ENCODE measurements at regions not wholly inside any gene's neighbourhood (a gene's known extent, or its start where the extent isn't known, plus 50 kb on each side); places are given as distances from the start of the nearest gene placed in this dataset.

GRCh38 chr1:30819244-30819571 is 61.6 kb upstream of the LAPTM5 start:
- Histone ChIP-seq H3K27me3 (no peaks in the 10 kb centered on the region), H3K9me3 (no peaks in the 10 kb centered on the region), H3K4me1 (peaks cover 14 to 22% of the 10 kb centered on the region in 2 donors), H3K27ac (no peak overlapping the region), H3K36me3 (no peaks in the 10 kb centered on the region), H3K4me3 (replicated peaks in 1 of 3) (no peak overlapping the region)
- intact Hi-C loops (cut with DNase I) = no loop called here
- DNase-seq = no peak
- WGBS, 2 donors = 65 to 68% methylated on average over 3 of the region's 3 CpGs
- TF ChIP-seq CTCF (IDR thresholded peaks at IDR 0.05) = no peak
- no peak for TF ChIP-seq POLR2A (IDR thresholded peaks at IDR 0.05)

DNA sequence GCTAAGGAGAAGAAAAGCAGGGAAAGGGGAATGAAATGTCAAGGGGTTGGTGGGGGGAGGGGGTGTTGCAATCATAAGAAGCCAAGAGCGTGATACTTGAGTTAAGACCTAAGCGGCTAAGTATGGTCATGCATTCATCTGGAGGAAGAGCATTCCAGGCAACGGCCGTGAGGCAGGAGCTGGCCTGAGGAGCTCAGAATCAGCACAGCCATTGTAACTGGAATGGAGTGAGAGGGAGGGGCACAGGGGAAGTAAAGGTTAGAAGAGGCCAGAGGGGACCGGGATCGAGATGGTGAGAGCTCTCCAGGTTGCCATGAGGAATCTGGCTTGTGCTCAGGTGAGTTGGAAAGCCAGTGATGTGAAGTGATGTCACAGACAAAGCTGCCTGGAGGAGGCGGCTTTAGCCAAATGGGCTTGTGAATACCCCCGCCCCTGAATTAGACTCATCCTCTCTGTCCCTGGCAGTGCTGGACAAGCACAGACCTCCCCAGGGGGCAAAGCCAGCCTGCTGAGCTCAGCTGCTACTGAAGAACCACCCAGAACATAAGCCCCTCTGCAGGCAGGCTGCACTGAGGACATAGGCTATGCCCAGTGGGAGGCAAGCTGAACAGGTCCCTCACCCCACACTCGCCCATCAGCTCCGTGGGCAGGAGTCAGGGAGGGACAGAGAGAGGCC is 61.1 kb upstream of the LAPTM5 start:
- WGBS, 2 donors = 44 to 47% methylated on average over 10 of the region's 10 CpGs
- Histone ChIP-seq H3K4me3 (replicated peaks in 1 of 3) (no peak overlapping the region), H3K9me3 (no peaks in the 10 kb centered on the region), H3K4me1 (peaks cover 12 to 20% of the 10 kb centered on the region in 2 donors), H3K27me3 (no peaks in the 10 kb centered on the region), H3K36me3 (no peaks in the 10 kb centered on the region), H3K27ac (no peak overlapping the region)
- intact Hi-C loops (cut with DNase I) = no loop called here
- DNase-seq = peak; percentile 28 to 63
- TF ChIP-seq POLR2A (IDR thresholded peaks at IDR 0.05) (no peak), CTCF (IDR thresholded peaks at IDR 0.05) (no peak)

- intact Hi-C loops (cut with DNase I) = no loop called here
- Histone ChIP-seq H3K27me3 (no peaks in the 10 kb centered on the region), H3K36me3 (no peaks in the 10 kb centered on the region), H3K4me1 (peaks cover 4 to 10% of the 10 kb centered on the region in 2 donors), H3K27ac (no peak overlapping the region), H3K4me3 (replicated peaks in 1 of 3) (no peak overlapping the region), H3K9me3 (no peaks in the 10 kb centered on the region)
- no peak for DNase-seq
- TF ChIP-seq CTCF (IDR thresholded peaks at IDR 0.05) (no peak), POLR2A (IDR thresholded peaks at IDR 0.05) (no peak)
- 86 to 93% methylated on average over 3 of the region's 3 CpGs for WGBS, 2 donors
Measured at GRCh38 chr1:30817548-30817947, 60.0 kb upstream of the LAPTM5 start.

DNA sequence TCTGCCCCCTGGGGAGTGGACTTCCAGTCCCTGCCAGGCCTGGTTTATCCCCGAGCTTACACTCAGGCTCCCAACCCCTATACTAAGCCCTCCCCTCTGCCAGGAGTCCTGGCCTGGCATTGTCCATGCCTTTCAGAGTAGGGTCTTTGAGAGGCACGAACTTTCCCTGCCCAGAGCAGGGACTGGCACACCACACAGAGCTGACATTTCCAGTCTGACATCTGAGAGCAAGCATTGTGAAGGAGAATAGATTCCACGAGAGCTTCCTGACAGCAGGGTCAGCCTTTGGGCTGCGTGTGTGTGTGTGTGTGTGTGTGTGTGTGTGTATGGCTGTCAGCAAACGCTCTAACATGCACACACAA is 59.5 kb upstream of the LAPTM5 start:
- intact Hi-C loops (cut with DNase I) = no loop called here
- H3K4me1 ChIP-seq = peaks cover 4 to 10% of the 10 kb centered on the region in 2 donors
- H3K27me3 ChIP-seq = no peaks in the 10 kb centered on the region
- no peak for DNase-seq
- WGBS, 2 donors = 61 to 69% methylated on average over 5 of the region's 5 CpGs
- no peaks in the 10 kb centered on the region for H3K9me3 ChIP-seq
- TF ChIP-seq CTCF (IDR thresholded peaks at IDR 0.05) (no peak), POLR2A (IDR thresholded peaks at IDR 0.05) (no peak)
- H3K4me3 ChIP-seq (replicated peaks in 1 of 3) = no peak overlapping the region
- H3K27ac ChIP-seq = no peak overlapping the region
- H3K36me3 ChIP-seq = no peaks in the 10 kb centered on the region

DNA sequence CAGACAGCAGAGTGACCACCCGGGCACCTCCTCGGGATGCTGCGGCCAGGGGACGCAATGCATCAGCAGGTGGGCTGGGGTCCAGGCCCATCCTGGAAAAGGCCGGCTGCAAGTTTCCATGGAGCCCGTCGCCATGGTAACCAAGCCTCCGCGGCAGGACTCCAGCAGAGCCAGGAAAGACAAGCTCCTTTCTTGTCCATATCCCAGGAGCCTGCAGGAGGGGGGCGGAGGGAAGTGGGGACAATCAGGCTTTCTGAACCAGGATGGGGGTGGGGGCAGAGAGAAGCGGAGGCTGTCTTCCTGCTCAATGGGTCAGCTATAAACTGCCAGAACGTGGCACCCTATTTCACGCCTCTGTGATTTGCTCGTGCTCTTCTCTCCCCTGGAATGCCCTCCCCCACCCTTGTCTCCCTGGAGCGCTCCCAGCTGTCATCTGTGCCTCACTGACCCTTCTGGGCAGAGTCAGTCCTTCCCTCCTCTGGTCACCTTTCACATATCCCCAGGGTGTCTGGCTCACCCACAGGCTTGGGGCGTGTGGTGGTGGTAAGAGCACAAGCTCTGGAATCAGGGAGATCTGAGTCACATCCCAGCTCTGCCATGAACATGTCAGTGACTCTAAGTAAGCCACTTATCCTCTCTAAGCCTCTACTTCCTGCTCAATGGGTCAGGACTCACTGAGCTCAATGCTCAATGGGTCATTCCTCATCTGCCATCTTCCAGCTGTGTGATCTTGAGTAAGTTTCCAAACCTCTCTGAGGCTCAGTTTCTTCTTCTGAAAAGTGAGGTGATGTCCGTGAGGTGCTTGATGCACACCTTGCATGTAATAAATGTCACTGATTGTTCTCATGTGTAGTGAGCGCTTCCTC is 58.9 kb upstream of the LAPTM5 start:
- Histone ChIP-seq H3K27ac (no peak overlapping the region), H3K4me1 (peaks cover 4 to 10% of the 10 kb centered on the region in 2 donors), H3K27me3 (no peaks in the 10 kb centered on the region), H3K4me3 (replicated peaks in 1 of 3) (no peak overlapping the region), H3K36me3 (no peaks in the 10 kb centered on the region), H3K9me3 (no peaks in the 10 kb centered on the region)
- 20 to 23% methylated on average over 13 to 16 of the region's 18 CpGs for WGBS, 2 donors
- intact Hi-C loops (cut with DNase I) = no loop called here
- peak; percentile 28 to 35 for DNase-seq
- TF ChIP-seq POLR2A (IDR thresholded peaks at IDR 0.05) (no peak), CTCF (IDR thresholded peaks at IDR 0.05) (no peak)
